Activated naive CD4-positive, alpha-beta T cell treated with anti-CD3 and anti-CD28 coated beads, Interleukin-2, amount 50 U/mL, for 16 hours (primary cell): ENCODE measurements at regions not wholly inside any gene's neighbourhood (a gene's known extent, or its start where the extent isn't known, plus 50 kb on each side); places are given as distances from the start of the nearest gene placed in this dataset.
"Not testable (repeated sequence)": the region's sequence is repeated elsewhere in the genome, so short reads cannot be mapped to it uniquely, and the experiment has no call there.

ENCODE experiments used
- DNase-seq: peaks from one replicate; pipeline ENCODE4 v3.0.0-alpha.2; 2020

GRCh38 chr5:68066277-68066955, 149.1 kb upstream of the PIK3R1 start:
- no peak for DNase-seq

DNA sequence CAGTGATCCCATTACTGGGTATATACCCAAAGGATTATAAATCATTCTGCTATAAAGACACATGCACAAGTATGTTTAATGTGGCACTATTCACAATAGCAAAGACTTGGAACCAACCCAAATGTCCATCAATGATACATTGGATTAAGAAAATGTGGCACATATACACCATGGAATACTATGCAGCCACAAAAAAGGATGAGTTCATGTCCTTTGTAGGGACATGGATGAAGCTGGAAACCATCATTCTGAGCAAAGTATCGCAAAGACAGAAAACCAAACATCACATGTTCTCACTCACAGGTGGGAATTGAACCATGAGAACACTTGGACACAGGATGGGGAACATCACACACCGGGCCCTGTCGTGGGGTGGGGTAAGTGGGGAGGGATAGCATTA, 150.2 kb upstream of the PIK3R1 start:
- not testable (repeated sequence) for DNase-seq

DNA sequence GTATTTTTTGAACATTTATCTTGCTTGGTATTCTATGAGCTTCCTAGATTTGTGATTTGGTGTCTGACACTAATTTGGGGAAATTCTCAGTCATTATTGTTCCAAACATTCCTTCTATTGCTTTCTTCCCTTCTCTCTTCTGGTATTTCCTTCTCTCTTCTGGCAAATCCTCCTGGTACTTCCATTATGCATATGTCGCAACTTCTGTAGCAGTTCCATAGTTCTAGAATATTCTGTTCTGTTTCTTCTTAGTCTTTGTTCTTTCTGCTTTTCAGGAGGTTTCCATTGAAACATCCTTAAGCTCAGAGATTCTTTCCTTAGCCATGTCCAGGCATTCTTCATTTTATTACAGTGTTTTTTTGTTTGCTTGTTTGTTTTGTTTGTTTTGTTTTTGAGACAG, 155.2 kb upstream of the PIK3R1 start:
- DNase-seq: no peak

- no peak for DNase-seq
These were observed 158.4 kb upstream of the PIK3R1 start for GRCh38 chr5:68057191-68057590.

DNA sequence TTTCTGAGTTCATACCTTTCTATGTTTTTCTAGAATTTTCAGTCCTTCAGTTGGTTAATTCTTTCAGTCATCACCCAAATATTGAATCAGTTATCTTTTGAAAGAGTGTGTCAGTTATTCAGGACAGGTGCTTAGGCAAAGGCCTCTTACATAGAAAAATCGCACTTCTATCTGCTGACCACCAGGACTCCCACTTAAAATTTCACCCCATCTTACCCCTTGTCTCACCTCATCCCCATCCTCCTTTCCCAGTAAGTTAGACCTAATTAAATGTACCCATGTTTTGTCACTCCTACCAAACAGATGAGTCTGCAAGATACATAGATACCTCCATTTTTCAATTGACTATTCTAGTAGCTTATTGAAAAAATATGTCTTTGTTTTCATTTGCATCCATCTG, 159.9 kb upstream of the PIK3R1 start:
- no peak for DNase-seq

DNA sequence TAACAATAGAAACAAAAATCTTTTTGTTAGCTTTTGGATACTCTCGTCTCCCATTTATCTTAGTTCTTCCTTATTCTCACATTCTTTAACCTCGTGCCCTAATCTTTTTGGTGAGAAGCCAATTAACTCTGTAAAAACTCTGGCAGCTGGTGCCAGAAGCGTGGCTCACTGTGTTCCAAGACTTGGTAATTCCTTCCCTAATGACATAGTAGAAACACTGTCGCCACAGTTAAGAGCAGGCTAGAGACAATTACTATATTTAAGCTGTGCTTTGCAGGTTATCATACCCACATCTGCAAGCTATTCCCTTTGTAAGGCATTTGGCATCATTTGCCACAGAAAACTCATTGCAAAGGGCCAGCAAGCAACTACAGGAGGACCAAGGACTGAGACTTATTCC, 160.9 kb upstream of the PIK3R1 start:
- DNase-seq: no peak

DNA sequence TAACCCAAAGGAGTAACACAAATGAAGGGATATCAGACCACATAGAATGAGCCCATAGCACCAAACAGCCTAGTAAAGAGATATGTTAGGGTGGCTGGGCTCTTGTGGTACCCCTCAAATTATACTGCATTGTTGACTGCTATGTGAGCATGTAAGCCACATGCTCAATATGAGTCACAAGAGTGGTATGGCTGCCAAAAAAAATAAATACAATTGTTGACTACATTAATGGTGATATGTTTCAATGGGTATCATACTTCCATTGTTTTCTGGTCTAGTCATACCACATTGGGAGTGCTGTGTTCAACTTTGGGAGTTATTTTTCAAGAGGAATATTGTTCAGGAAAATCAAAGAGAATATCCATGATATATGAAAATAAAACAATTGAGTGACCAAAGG, 162.4 kb upstream of the PIK3R1 start:
- no peak for DNase-seq

DNA sequence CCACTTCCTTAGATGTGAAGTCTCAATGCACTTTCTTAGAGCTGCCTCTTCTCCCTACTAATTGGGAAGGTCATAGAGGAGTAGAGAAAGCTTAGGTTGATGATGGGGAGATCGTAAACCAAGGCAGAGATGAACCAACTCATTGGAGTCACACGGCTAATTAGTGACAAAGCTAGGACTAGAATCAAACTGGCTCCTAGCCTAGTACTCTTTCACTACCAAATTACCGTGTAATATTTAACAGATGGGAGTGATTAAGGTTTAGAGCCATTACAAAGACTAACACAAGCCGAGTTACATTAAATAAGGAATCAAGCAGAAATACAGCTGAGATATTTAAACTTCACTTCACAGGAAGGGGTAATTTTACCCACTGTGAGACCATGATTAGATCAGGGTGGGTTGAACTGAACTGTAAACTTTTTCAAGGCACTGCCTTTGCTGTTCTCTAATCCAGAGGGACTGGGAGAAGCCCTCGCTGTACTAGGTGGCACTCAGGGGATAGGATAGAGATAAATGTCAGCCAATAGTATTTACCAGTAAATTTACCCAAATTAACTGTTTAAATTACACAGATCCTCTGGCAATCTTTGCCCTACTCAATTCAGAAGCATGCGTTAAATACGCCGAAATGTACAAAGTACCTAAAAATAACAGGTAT, 166.4 kb upstream of the PIK3R1 start:
- no peak for DNase-seq

- no peak for DNase-seq
These were observed 167.0 kb upstream of the PIK3R1 start for GRCh38 chr5:68048516-68048915.

GRCh38 chr5:68048054-68048453, 167.5 kb upstream of the PIK3R1 start:
- DNase-seq: not testable (repeated sequence)

DNA sequence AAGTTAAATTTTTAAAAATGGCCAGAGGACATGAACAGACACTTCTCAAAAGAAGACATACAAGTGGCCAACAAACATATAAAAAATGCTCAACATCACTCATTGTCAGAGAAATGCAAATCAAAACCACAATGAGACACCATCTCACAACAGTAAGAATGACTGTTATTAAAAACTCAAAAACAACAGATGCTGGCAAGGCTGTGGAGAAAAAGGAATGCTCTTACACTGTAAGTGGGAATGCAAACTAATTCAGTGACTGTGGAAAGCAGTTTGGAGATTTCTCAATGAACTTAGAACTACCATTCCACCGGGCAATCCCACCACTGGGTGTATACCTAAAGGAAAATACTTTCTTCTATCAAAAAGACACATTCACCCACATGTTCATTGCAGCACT, 168.5 kb upstream of the PIK3R1 start:
- no peak for DNase-seq

GRCh38 chr5:68046445-68046844, 169.1 kb upstream of the PIK3R1 start:
- no peak for DNase-seq

GRCh38 chr5:68041293-68041692, 174.3 kb upstream of the PIK3R1 start:
- DNase-seq: no peak

DNA sequence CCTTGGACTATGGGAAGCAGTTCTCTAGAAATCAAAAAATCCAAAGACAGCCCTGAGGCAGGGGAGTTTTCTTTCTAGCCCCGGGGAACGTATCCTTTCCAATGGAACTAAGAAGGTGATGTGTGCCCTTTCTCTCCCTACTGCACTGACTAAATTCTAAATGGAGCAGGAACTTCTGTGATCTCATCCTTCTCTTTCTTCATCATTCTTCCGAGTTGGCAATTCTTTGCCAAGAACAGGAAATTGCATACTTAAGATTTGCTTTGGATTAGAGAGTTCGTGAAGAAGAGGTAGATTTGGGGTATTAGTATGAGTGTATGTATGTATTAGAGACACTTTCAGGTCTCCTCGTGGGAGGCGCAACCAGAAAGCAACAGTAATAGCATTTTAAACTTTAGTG, 178.0 kb upstream of the PIK3R1 start:
- DNase-seq: no peak

GRCh38 chr5:68033961-68034571, 181.5 kb upstream of the PIK3R1 start:
- DNase-seq: no peak

- no peak for DNase-seq
These were observed 182.5 kb upstream of the PIK3R1 start for GRCh38 chr5:68033029-68033428.

- no peak for DNase-seq
These were observed 183.3 kb upstream of the PIK3R1 start for GRCh38 chr5:68032216-68032762.

- no peak for DNase-seq
These were observed 187.3 kb upstream of the PIK3R1 start for GRCh38 chr5:68028131-68028727.

- no peak for DNase-seq
These were observed 188.0 kb upstream of the PIK3R1 start for GRCh38 chr5:68027519-68027918.

GRCh38 chr5:68026092-68026885, 189.3 kb upstream of the PIK3R1 start:
- DNase-seq: no peak

- no peak for DNase-seq
These were observed 191.1 kb upstream of the PIK3R1 start for GRCh38 chr5:68024426-68024825.

- no peak for DNase-seq
These were observed 193.6 kb upstream of the PIK3R1 start for GRCh38 chr5:68021916-68022315.

DNA sequence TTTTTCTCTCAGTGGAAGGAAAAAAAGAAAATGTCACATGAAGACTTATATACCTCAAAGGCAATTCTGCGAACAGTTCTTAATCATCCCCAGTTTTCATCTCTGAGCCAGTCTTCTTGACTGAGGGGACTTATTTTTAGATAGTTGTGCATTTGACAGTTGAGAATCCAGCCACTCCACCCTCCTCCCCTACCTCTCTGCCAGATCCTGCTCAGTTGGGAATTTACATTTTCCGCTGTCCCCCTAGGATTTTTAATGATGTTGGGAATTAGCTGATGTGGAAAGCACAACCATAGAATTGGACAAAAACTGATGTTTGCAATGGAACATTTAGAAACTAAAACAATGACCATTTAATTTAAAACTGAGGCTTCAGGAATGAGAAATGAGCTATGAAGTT, 194.3 kb upstream of the PIK3R1 start:
- no peak for DNase-seq
